Keratinocyte (primary cell): ENCODE measurements at regions not wholly inside any gene's neighbourhood (a gene's known extent, or its start where the extent isn't known, plus 50 kb on each side); places are given as distances from the start of the nearest gene placed in this dataset.

Experiments used
- DNase-seq: peaks from one replicate; pipeline ENCODE4 v3.0.0-alpha.2; 2011; ENCODE audit warnings: low read depth, missing footprints, low spot score
- FAIRE-seq: peaks from 2 replicates; lab custom pipeline; 2011; peaks lifted over from hg19 to GRCh38; lab: Jason Lieb, UNC
- H2AFZ ChIP-seq: 2 replicates; pipeline ENCODE4 v1.6.0; 2012; ENCODE audit warnings: low read length, control low read depth, inconsistent platforms; ENCODE audit not compliant: control insufficient read depth
- H3K27ac ChIP-seq: 2 replicates; pipeline ENCODE4 v1.5.1; 2011; ENCODE audit warnings: low read length; ENCODE audit not compliant: control insufficient read depth, insufficient read depth
- H3K27me3 ChIP-seq: 3 replicates; pipeline ENCODE4 v1.6.0; 2011; ENCODE audit warnings: low read length; ENCODE audit not compliant: control insufficient read depth, insufficient read depth; ENCODE audit errors: extremely low read depth
- H3K36me3 ChIP-seq, 2 experiments: 2 replicates in 1 of 2; 3 replicates in 1 of 2; pipeline ENCODE4 v1.5.1; 2011; ENCODE audit warnings: low read length in 2 of 2, mild to moderate bottlenecking in 1 of 2; ENCODE audit not compliant: control insufficient read depth in 2 of 2, insufficient read depth in 2 of 2; ENCODE audit errors: extremely low read depth in 1 of 2
- H3K4me1 ChIP-seq: 3 replicates; pipeline ENCODE4 v1.5.1; 2011; ENCODE audit warnings: low read length; ENCODE audit not compliant: control insufficient read depth, insufficient read depth; ENCODE audit errors: extremely low read depth
- H3K4me2 ChIP-seq: 3 replicates; pipeline ENCODE4 v1.6.0; 2011; ENCODE audit warnings: low read depth, low read length; ENCODE audit not compliant: control insufficient read depth, insufficient read depth; ENCODE audit errors: extremely low read depth
- H3K4me3 ChIP-seq, 3 experiments: fragments of 200-600 bp in 1 of 3; sonication (generic) in 1 of 3; 2 replicates in 2 of 3; 3 replicates in 1 of 3; pipeline ENCODE4 v1.5.1; 2011 to 2016; ENCODE audit warnings: low read length in 3 of 3, mild to moderate bottlenecking in 3 of 3, control low read depth in 2 of 3, inconsistent platforms in 1 of 3, low read depth in 1 of 3, mixed read lengths in 1 of 3, mixed run types in 1 of 3, moderate library complexity in 1 of 3; ENCODE audit not compliant: control insufficient read depth in 2 of 3, insufficient read depth in 2 of 3; ENCODE audit errors: extremely low read depth in 1 of 3
- H3K79me2 ChIP-seq: 2 replicates; pipeline ENCODE4 v1.6.0; 2012; ENCODE audit warnings: low read length; ENCODE audit not compliant: control insufficient read depth, insufficient read depth
- H3K9ac ChIP-seq: 3 replicates; pipeline ENCODE4 v1.6.0; 2011; ENCODE audit warnings: low read length; ENCODE audit not compliant: control insufficient read depth, insufficient read depth; ENCODE audit errors: extremely low read depth
- H3K9me1 ChIP-seq: 3 replicates; pipeline ENCODE4 v1.6.0; 2011; ENCODE audit warnings: low read length; ENCODE audit not compliant: control insufficient read depth, insufficient read depth; ENCODE audit errors: extremely low read depth
- H3K9me3 ChIP-seq: 2 replicates; pipeline ENCODE4 v1.5.1; 2012; ENCODE audit warnings: low read depth, low read length; ENCODE audit not compliant: control insufficient read depth
- H4K20me1 ChIP-seq: 3 replicates; pipeline ENCODE4 v1.6.0; 2011; ENCODE audit warnings: low read length; ENCODE audit not compliant: control insufficient read depth, insufficient read depth; ENCODE audit errors: extremely low read depth
- CTCF ChIP-seq, 3 experiments: IDR thresholded peaks in 1 of 3; conservative IDR thresholded peaks in 1 of 3; optimal IDR thresholded peaks in 1 of 3; 2 replicates in 2 of 3; 3 replicates in 1 of 3; pipeline versions ENCODE3 to v1.5.1; 2011; ENCODE audit warnings: low read length in 3 of 3, mild to moderate bottlenecking in 3 of 3, moderate library complexity in 2 of 3, control low read depth in 1 of 3, inconsistent platforms in 1 of 3; ENCODE audit not compliant: insufficient read depth in 2 of 3; ENCODE audit errors: extremely low read depth in 1 of 3
- EZH2 ChIP-seq: IDR thresholded peaks from one replicate; pipeline ENCODE4 v1.6.1; 2012; ENCODE audit warnings: inconsistent platforms, mild to moderate bottlenecking, low read length, moderate library complexity
- dilution Hi-C: fragments of 300-500 bp; cut with MboI; formaldehyde crosslinking; loops from one replicate; pipeline ENCODE4 v1.7.0; 2020; ENCODE audit warnings: low sequenced_read_pairs; ENCODE audit not compliant: extremely low pct_ligation_motif_present

- Histone ChIP-seq H3K4me2 (no peak overlapping the region), H3K9me1 (no peaks in the 10 kb centered on the region), H3K9ac (no peak overlapping the region), H3K79me2 (no peaks in the 10 kb centered on the region), H4K20me1 (no peaks in the 10 kb centered on the region), H3K4me3 (no peak overlapping the region), H3K4me1 (no peaks in the 10 kb centered on the region), H3K27me3 (peaks cover 3% of the 10 kb centered on the region), H3K27ac (no peak overlapping the region), H3K9me3 (no peaks in the 10 kb centered on the region), H2AFZ (no peak overlapping the region), H3K36me3 (no peaks in the 10 kb centered on the region)
- dilution Hi-C loops, result no loop called here
- FAIRE-seq (no peak), DNase-seq (no peak)
- TF ChIP-seq EZH2 (no peak), CTCF (optimal IDR thresholded peaks at IDR 0.05 in 1 of 3, IDR thresholded peaks at IDR 0.05 in 1 of 3, conservative IDR thresholded peaks at IDR 0.05 in 1 of 3; ENCODE audit: extremely low read depth in 1 of 3, insufficient read depth in 2 of 3, low read length in 3 of 3) (no peak)
Measured at GRCh38 chr1:208835097-208835463, 590.9 kb upstream of the PLXNA2 start.

- TF ChIP-seq EZH2 (no peak), CTCF (optimal IDR thresholded peaks at IDR 0.05 in 1 of 3, IDR thresholded peaks at IDR 0.05 in 1 of 3, conservative IDR thresholded peaks at IDR 0.05 in 1 of 3; ENCODE audit: extremely low read depth in 1 of 3, insufficient read depth in 2 of 3, low read length in 3 of 3) (no peak)
- Histone ChIP-seq H3K4me1 (no peaks in the 10 kb centered on the region), H3K79me2 (no peaks in the 10 kb centered on the region), H3K4me2 (no peak overlapping the region), H3K36me3 (no peaks in the 10 kb centered on the region), H3K9ac (no peak overlapping the region), H3K9me3 (no peaks in the 10 kb centered on the region), H3K9me1 (no peaks in the 10 kb centered on the region), H3K27ac (no peak overlapping the region), H3K27me3 (peaks cover 8% of the 10 kb centered on the region), H2AFZ (no peak overlapping the region), H3K4me3 (no peak overlapping the region), H4K20me1 (no peaks in the 10 kb centered on the region)
- FAIRE-seq (no peak), DNase-seq (no peak)
- dilution Hi-C loops, result no loop called here
Measured at GRCh38 chr1:208835781-208836180, 591.6 kb upstream of the PLXNA2 start.
